Urothelium cell line (cell line): ENCODE measurements at regions not wholly inside any gene's neighbourhood (a gene's known extent, or its start where the extent isn't known, plus 50 kb on each side); places are given as distances from the start of the nearest gene placed in this dataset.

Experiments used
- DNase-seq: peaks from one replicate; pipeline ENCODE4 v3.0.0; 2011; ENCODE audit warnings: low spot score, mixed read lengths
- FAIRE-seq: peaks from 2 replicates; lab custom pipeline; 2011; peaks lifted over from hg19 to GRCh38; lab: Jason Lieb, UNC

GRCh38 chr13:40401911-40402776, 264.3 kb downstream of the FOXO1 start:
- DNase-seq = peak; percentile 86
- FAIRE-seq = no peak

GRCh38 chr13:40402931-40403431, 263.5 kb downstream of the FOXO1 start:
- peak; percentile 33 for DNase-seq
- no peak for FAIRE-seq

- DNase-seq (no peak), FAIRE-seq (no peak)
Measured at GRCh38 chr13:40403509-40404241, 262.8 kb downstream of the FOXO1 start.

DNA sequence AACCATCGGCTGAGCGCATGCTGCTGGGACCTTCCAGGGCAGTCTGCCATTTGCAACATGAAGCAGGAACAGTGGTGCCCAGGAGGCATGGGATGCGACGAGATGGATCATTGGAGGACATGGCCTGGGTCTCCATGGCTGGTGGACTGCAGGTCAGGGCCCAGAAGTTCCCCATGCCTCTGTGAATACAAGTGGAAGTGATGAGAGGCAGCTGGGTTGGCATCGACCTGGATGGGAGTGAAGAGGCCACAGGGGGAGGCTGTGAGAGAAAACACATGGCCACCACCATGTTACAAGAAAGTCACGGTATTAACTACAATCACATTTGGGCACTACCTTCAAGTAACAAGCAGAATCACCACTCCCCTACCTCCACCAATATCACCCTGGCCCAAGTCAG, 262.0 kb downstream of the FOXO1 start:
- DNase-seq = no peak
- no peak for FAIRE-seq

GRCh38 chr13:40404967-40405716, 261.3 kb downstream of the FOXO1 start:
- DNase-seq = no peak
- FAIRE-seq = no peak

DNA sequence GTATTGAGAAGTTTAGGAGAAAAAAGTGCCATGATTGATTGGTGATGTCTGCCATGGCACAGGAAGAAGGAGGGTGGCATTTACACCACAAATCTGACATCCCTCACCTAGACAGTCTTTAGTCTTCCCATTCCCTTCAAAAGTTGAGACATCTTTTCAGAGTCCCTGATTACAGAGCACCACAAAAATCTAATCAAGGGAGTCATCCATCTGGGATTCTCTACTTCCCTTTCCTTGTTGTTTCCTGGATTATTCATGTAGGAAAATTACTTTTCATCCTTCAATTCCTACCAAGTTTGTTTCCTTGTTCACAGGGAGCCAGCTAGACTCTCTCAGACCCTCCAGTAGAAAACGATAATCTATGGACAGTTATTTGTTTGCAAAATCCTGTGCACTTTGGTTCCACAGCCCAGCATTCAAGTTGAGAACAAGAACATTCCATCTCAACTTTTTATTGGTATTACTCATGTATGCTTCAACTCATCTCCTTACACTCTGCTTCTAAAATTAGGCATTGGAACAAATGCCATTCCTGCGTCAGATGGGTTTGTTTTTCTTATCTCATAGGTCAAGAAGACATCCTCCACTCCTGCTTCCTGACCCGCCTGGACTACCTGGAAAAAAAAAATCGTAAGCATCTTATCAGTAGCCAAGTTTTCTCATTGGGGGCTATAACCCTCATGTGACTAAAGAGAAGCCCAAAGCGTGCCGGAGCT, 259.9 kb downstream of the FOXO1 start:
- FAIRE-seq = no peak
- DNase-seq = peak; percentile 23

- no peak for DNase-seq
- no peak for FAIRE-seq
Measured at GRCh38 chr13:40407567-40407966, 258.9 kb downstream of the FOXO1 start.

DNA sequence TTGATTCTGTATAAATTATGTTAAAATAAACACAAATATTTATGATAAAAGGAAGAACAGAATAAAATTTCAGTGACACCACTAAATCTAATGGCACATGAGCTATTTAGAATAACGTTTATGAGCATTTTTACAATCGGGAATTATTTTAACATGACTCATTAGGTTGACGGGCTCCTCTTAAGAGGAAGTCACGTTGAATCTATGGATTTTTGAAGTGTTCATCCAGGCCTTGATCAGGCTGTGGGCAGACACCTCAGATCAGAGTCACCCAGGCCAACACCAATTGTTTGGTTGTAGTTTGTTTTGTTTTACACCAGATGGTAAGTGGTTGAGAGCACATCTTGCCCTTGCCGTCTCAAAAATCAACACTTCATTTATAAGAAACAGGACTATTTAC, 257.8 kb downstream of the FOXO1 start:
- FAIRE-seq (no peak), DNase-seq (peak; percentile 33)

- FAIRE-seq = no peak
- DNase-seq = no peak
Measured at GRCh38 chr13:40409278-40409677, 257.2 kb downstream of the FOXO1 start.

- FAIRE-seq (no peak), DNase-seq (no peak)
Measured at GRCh38 chr13:40410315-40410714, 256.1 kb downstream of the FOXO1 start.

DNA sequence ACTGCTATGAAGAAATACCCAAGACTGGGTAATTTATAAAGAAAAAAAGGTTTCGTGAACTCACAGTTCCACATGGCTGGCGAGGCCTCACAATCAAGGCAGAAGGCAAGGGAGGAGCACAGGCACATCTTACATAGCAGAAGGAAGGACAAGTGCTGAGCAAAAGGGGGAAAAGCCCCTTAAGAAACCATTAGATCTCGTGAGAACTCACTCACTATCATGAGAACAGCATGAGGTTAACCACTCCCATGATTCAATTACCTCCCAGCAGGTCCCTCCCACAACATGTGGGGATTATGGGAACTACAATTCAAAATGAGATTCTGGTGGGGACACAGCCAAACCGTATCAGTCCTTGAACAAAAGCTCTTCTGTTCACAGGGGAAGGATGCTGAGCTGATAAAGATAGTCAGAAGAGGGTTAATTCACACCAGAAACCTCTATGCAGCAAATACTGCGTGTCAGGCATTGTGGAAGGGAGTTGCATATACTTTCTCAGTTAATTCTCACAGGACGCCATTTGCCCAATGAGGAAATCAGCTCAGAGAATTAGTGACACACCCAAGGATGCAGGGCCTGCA, 246.2 kb downstream of the FOXO1 start:
- no peak for FAIRE-seq
- no peak for DNase-seq

- no peak for DNase-seq
- FAIRE-seq = no peak
Measured at GRCh38 chr13:40422588-40423235, 243.7 kb downstream of the FOXO1 start.

DNA sequence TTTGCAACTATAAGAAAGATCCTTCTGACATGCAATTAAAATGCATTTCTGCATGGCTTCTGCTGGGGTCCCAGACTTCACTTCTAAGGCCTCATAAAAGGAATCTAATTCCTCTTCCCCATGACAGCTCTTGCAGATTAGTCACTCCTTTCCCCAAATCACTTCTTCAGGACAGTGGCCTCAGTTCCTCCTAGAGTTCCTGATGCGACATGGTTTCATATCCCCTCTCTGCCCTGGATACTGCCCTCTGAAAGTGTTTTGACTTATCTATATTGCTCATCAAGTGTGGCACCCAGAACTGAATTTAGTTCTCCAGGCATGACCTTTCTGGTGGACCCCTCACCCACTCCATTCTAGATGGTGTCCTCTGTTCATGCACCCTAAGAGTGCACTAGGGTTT, 238.1 kb downstream of the FOXO1 start:
- FAIRE-seq = no peak
- no peak for DNase-seq

DNA sequence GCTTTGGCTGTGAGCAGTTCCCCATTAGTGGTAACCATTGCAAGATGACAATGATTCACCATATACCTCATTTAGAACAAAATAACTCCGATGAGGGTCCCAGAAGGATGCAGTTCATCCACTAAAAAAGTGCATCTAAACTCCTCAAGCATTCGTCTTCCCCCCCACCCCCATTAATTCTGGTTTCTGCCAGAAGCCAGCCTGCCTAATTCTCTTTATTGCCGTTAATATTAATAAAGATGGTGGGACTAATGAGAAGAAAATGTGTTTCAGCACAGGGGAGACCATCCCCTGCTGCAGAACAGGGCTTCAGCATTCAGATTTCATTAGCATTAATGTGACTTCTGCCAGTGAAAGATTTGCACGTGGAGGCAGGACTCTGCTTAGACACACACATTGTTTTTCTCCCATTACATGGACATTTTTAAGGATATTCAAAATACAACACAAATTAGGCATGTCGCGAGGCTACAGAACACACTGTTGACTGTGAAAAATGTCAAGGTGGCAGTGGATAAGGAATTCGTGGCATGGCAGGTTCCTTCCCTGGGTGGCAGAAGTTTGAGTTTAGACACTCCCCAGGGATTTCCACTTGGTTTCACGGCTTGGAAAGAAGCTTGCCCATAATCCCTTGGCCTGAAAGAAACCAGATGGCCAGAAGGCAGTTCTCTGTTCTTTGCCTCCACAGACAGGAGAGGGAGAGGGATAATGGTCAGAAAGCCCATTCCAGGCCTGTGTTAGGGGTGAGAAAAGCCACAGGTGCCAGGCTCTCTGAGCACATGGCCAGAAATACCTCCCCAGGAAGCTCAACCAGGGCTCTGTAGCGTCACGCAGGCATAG, 236.5 kb downstream of the FOXO1 start:
- FAIRE-seq (no peak), DNase-seq (no peak)

DNA sequence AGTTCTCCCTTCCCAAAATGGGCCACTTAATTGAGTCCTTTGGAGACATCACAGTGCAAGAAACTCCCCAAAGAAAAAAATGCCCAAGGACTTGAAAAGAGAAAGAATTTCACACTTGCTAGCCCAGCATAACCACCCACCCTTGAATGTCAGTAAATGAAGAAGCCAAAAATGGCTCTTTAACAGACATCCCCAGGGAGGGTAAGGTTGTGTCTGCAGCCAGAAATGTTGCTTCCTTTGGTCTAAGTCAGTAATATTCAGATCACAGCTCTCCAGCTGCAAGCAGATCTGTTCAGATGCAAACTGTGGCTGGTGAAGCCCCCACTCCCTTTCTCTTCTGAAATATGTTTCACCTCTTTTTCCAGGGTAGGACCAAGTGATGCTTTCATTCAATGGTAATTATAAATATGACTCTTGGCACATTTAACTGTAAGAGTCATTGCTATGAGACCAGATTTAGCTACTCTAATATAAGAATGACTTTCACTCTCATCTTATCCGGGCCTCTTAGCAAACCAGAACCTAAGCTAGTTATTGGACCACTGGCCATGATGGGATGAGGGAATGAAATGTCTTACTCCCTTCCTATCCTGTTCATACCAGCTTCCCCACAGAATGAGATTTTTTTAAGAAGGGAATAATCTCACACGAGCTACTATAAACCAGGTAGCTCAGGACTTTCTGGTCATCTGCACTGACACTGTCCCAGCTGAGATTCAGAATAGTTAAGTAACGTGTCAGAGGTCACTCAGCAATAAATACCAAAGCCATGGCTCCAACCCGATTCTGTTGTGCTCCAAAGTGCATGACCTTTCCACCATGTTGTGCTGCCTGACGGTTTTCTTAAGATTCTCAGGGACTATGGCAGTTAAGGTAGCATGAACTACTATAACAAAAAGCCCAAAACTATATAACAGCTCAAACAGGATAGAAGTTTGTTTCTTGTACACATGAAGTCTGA, 234.1 kb downstream of the FOXO1 start:
- no peak for FAIRE-seq
- no peak for DNase-seq

DNA sequence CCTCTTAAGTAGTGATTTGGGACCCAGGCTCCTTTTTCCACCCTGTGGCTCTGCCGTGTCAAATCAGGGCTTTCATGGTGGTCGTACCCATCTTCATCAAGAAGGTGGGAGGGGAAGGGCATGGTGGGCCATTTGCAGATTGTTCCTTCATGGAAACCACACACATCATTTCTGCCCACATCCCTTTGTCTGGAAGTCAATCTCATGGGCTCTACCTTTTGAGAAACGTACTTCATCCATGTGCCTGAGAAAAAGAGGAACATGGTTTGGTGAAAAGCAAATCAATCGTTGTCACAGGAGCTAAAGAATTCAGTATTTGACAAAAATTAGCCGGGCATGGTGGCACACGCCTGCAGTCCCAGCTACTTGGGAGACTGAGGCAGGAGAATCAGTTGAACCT, 233.4 kb downstream of the FOXO1 start:
- no peak for DNase-seq
- FAIRE-seq = no peak

GRCh38 chr13:40433577-40433976, 232.9 kb downstream of the FOXO1 start:
- no peak for FAIRE-seq
- no peak for DNase-seq
